Endothelial cell of umbilical vein (primary cell): ENCODE measurements at regions not wholly inside any gene's neighbourhood (a gene's known extent, or its start where the extent isn't known, plus 50 kb on each side); places are given as distances from the start of the nearest gene placed in this dataset.

Experiments
- BruUV-seq: library from RNA; stranded (reverse); fragments of 400-500 nt; replicated peaks from 2 replicates; lab custom pipeline; 2021; lab: Mats Ljungman, UMichigan
- CTCF ChIA-PET: fragments of 300-600, 350-600 bp; sonication (Branson Sonifier 250); formaldehyde crosslinking; loops from one replicate; lab custom pipeline; 2021; ENCODE audit warnings: antibody characterized with exemption, inconsistent platforms; lab: Charles Lee
- POLR2A ChIA-PET: fragments of 300-600, 350-600 bp; sonication (Branson Sonifier 250); formaldehyde crosslinking; loops from one replicate; lab custom pipeline; 2021; ENCODE audit warnings: antibody characterized with exemption, inconsistent platforms; lab: Charles Lee
- DNase-seq: peaks from one replicate; pipeline ENCODE4 v3.0.0-alpha.2; 2011; ENCODE audit warnings: low read depth, low spot score
- FAIRE-seq: peaks from 2 replicates; lab custom pipeline; 2011; peaks lifted over from hg19 to GRCh38; lab: Jason Lieb, UNC
- H2AFZ ChIP-seq: 2 replicates; pipeline ENCODE4 v1.6.0; 2012; ENCODE audit warnings: low read depth, low read length, control low read depth, inconsistent platforms
- H3K27ac ChIP-seq: 2 replicates; pipeline ENCODE4 v1.5.1; 2011; ENCODE audit warnings: low read depth, mild to moderate bottlenecking, control low read depth, low read length, moderate library complexity; ENCODE audit not compliant: insufficient read depth
- H3K27me3 ChIP-seq, 2 experiments: 2 replicates each; pipeline versions ENCODE4 v1.6.0 to v1.6.1; 2011; ENCODE audit warnings: low read length in 2 of 2, mixed read lengths in 1 of 2; ENCODE audit not compliant: control insufficient read depth in 2 of 2, insufficient read depth in 2 of 2
- H3K36me3 ChIP-seq, 2 experiments: 2 replicates in 1 of 2; 3 replicates in 1 of 2; pipeline ENCODE4 v1.5.1; 2011; ENCODE audit warnings: low read length in 2 of 2, mild to moderate bottlenecking in 1 of 2, moderate library complexity in 1 of 2; ENCODE audit not compliant: control insufficient read depth in 2 of 2, insufficient read depth in 2 of 2; ENCODE audit errors: extremely low read depth in 1 of 2
- H3K4me1 ChIP-seq: 3 replicates; pipeline ENCODE4 v1.5.1; 2011; ENCODE audit warnings: mild to moderate bottlenecking, low read length; ENCODE audit not compliant: control insufficient read depth, insufficient read depth; ENCODE audit errors: extremely low read depth
- H3K4me2 ChIP-seq: 2 replicates; pipeline ENCODE4 v1.6.1; 2011; ENCODE audit warnings: low read length, control low read depth, mixed read lengths; ENCODE audit not compliant: insufficient read depth
- H3K4me3 ChIP-seq, 3 experiments: fragments of 200-600 bp in 1 of 3; sonication (generic), shearing (Covaris generic) in 1 of 3; replicated peaks in 1 of 3; 2 replicates each; pipeline ENCODE4 v1.5.1; 2011 to 2016; ENCODE audit warnings: control low read depth in 3 of 3, low read length in 3 of 3, mild to moderate bottlenecking in 2 of 3, inconsistent platforms in 1 of 3, low read depth in 1 of 3, moderate library complexity in 1 of 3; ENCODE audit not compliant: insufficient read depth in 1 of 3
- H3K79me2 ChIP-seq: 2 replicates; pipeline ENCODE4 v1.6.0; 2012; ENCODE audit warnings: low read length, inconsistent platforms; ENCODE audit not compliant: control insufficient read depth, insufficient read depth
- H3K9ac ChIP-seq: replicated peaks from 2 replicates; pipeline ENCODE3; 2011; ENCODE audit warnings: low read length, control low read depth; ENCODE audit not compliant: insufficient read depth; ENCODE audit errors: extremely low read depth
- H3K9me1 ChIP-seq: replicated peaks from 3 replicates; pipeline ENCODE4 v1.6.0; 2011; ENCODE audit warnings: mild to moderate bottlenecking, low read length; ENCODE audit not compliant: control insufficient read depth, insufficient read depth; ENCODE audit errors: extremely low read depth
- H3K9me3 ChIP-seq: replicated peaks from 2 replicates; pipeline ENCODE4 v1.5.1; 2012; ENCODE audit warnings: low read length, inconsistent platforms; ENCODE audit not compliant: control insufficient read depth, insufficient read depth
- H4K20me1 ChIP-seq: replicated peaks from 2 replicates; pipeline ENCODE3; 2011; ENCODE audit warnings: mild to moderate bottlenecking, low read length; ENCODE audit not compliant: control insufficient read depth, insufficient read depth; ENCODE audit errors: extremely low read depth
- EZH2 ChIP-seq: IDR thresholded peaks from 2 replicates; pipeline ENCODE4 v1.6.1; 2012; ENCODE audit warnings: borderline replicate concordance, low read depth, mild to moderate bottlenecking, moderate library complexity, low read length, inconsistent platforms; ENCODE audit not compliant: severe bottlenecking
- FOS ChIP-seq: IDR thresholded peaks from 2 replicates; pipeline ENCODE4 v1.6.1; 2011; ENCODE audit warnings: mild to moderate bottlenecking, low read length, moderate library complexity, borderline replicate concordance; ENCODE audit not compliant: insufficient read depth
- GATA2 ChIP-seq: IDR thresholded peaks from 2 replicates; pipeline ENCODE4 v1.7.0; 2011; ENCODE audit warnings: low read depth, mild to moderate bottlenecking, moderate library complexity, mixed read lengths, low read length; ENCODE audit not compliant: insufficient read length, insufficient read depth
- JUN ChIP-seq: IDR thresholded peaks from 2 replicates; pipeline ENCODE4 v1.6.1; 2011; ENCODE audit warnings: borderline replicate concordance, low read depth; ENCODE audit not compliant: insufficient read length, insufficient read depth
- MYC ChIP-seq: IDR thresholded peaks from one replicate; pipeline ENCODE4 v1.6.1; 2011; ENCODE audit warnings: mild to moderate bottlenecking, low read depth, low read length
- POLR2A ChIP-seq: IDR thresholded peaks from 2 replicates; pipeline ENCODE4 v1.6.1; 2012; ENCODE audit warnings: low read depth, mild to moderate bottlenecking, control low read depth, low read length
- POLR2AphosphoS5 ChIP-seq: IDR thresholded peaks from 2 replicates; pipeline ENCODE4 v1.6.1; 2012; ENCODE audit warnings: low read depth, mild to moderate bottlenecking, control low read depth, low read length, moderate library complexity; ENCODE audit not compliant: insufficient read depth
- dilution Hi-C: fragments of 300-500 bp; cut with MboI; formaldehyde crosslinking; loops from one replicate; pipeline ENCODE4 v1.15.0; 2019; ENCODE audit warnings: low sequenced_read_pairs; ENCODE audit not compliant: extremely low pct_ligation_motif_present
- intact Hi-C: fragments of 100-400 bp; cut with micrococcal nuclease; formaldehyde crosslinking; loops from one replicate; pipeline ENCODE4 v1.10.0; 2022
- TF ChIP-seq, protein P1 (sequence below), 2 donors: IDR thresholded peaks; 1 replicate in 1 of 2; 2 replicates in 1 of 2; pipeline ENCODE4 v1.5.1; 2011; ENCODE audit warnings: low read length in 2 of 2, mild to moderate bottlenecking in 2 of 2, moderate library complexity in 2 of 2, control low read depth in 1 of 2, inconsistent platforms in 1 of 2, low read depth in 1 of 2; ENCODE audit not compliant: insufficient read depth in 1 of 2; ENCODE audit errors: extremely low read depth in 1 of 2
- TF ChIP-seq, protein P2 (sequence below): IDR thresholded peaks from 2 replicates; pipeline ENCODE4 v1.6.1; 2011; ENCODE audit not compliant: insufficient read depth, insufficient read length

DNA sequence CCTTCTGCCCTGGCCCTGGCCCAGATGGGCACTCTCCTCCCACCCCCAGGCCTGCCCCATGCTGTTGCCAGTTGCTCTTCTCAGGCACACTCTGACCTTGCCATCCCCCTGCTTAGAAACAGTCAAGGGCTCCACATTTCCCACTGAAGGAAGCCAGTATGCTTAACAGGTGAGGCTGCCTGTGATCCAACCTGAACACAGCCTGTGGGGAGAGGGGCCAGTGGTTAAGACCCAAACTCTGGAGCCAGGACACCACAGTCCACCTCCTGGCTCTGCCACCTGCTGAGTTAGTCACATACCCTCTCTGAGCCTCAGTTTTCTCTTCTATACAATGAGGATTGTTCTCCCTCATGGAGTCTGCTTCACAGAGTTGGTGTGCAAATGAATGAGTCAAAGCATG lies 526.9 kb downstream of the MATN1 start:
- ChIA-PET POLR2A (no interaction called here), CTCF (no interaction called here)
- H3K27me3 ChIP-seq, result no peaks in the 10 kb centered on the region
- no peaks in the 10 kb centered on the region for H3K79me2 ChIP-seq
- no peak overlapping the region for H3K9ac ChIP-seq
- no peaks in the 10 kb centered on the region for H4K20me1 ChIP-seq
- H3K4me1 ChIP-seq, result no peaks in the 10 kb centered on the region
- TF ChIP-seq FOS (no peak), POLR2AphosphoS5 (no peak), GATA2 (no peak), POLR2A (no peak)
- TF ChIP-seq, protein P1, sequence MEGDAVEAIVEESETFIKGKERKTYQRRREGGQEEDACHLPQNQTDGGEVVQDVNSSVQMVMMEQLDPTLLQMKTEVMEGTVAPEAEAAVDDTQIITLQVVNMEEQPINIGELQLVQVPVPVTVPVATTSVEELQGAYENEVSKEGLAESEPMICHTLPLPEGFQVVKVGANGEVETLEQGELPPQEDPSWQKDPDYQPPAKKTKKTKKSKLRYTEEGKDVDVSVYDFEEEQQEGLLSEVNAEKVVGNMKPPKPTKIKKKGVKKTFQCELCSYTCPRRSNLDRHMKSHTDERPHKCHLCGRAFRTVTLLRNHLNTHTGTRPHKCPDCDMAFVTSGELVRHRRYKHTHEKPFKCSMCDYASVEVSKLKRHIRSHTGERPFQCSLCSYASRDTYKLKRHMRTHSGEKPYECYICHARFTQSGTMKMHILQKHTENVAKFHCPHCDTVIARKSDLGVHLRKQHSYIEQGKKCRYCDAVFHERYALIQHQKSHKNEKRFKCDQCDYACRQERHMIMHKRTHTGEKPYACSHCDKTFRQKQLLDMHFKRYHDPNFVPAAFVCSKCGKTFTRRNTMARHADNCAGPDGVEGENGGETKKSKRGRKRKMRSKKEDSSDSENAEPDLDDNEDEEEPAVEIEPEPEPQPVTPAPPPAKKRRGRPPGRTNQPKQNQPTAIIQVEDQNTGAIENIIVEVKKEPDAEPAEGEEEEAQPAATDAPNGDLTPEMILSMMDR (IDR thresholded peaks at IDR 0.05; ENCODE audit: extremely low read depth in 1 of 2, insufficient read depth in 1 of 2, low read depth in 1 of 2, low read length in 2 of 2), result no peak
- FAIRE-seq (no peak), DNase-seq (no peak)
- H2AFZ ChIP-seq, result no peak overlapping the region
- no peaks in the 10 kb centered on the region for H3K9me3 ChIP-seq
- H3K4me3 ChIP-seq, result no peak overlapping the region
- H3K27ac ChIP-seq, result no peak overlapping the region
- BruUV-seq, result no TSS peak
- intact Hi-C loops, result no loop called here
- dilution Hi-C loops, result no loop called here
- no peak overlapping the region for H3K4me2 ChIP-seq
- H3K9me1 ChIP-seq, result no peaks in the 10 kb centered on the region
- no peaks in the 10 kb centered on the region for H3K36me3 ChIP-seq

DNA sequence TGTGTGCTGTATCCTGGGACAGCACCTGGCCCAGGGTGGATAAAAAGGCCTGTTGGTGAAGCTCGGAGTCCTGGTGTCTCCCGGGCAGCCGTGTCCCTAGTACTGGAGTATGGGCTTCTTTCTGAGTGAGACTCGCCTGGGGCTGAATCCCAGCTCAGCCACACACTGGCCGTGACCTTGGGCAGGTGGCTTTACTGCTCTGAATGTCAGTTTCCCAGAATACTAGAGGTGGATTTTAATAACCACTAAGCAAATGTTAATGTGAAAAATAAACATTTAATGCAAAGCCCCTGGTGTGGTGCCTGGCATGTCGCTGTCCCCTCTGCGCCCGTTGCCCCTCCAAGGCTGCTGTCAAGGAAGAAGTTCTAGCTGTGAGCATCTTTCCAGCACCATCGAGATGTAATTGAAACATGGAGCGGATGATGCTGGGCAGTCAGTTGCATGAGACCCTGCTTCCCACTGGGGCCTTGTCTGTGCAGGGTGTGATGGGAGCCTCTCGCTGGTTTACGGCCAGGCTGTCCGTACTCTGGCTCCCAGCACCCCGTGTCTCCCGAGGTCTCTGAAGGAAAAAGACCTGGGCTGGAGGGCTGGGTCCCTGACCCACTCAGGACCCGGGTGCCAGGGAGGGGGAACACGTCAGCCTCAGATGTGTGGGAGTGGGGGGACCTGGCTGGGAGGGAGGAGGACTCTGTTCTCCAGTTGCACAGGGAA lies 527.8 kb downstream of the MATN1 start:
- BruUV-seq, result no TSS peak
- CTCF ChIA-PET, result no interaction called here
- Histone ChIP-seq H3K79me2 (no peaks in the 10 kb centered on the region), H3K27me3 (no peaks in the 10 kb centered on the region), H3K27ac (no peak overlapping the region), H3K9me3 (no peaks in the 10 kb centered on the region), H4K20me1 (no peaks in the 10 kb centered on the region), H3K4me1 (no peaks in the 10 kb centered on the region), H3K36me3 (no peaks in the 10 kb centered on the region), H3K9ac (no peak overlapping the region), H3K4me2 (no peak overlapping the region), H3K4me3 (no peak overlapping the region), H2AFZ (no peak overlapping the region), H3K9me1 (no peaks in the 10 kb centered on the region)
- dilution Hi-C loops, result no loop called here
- intact Hi-C loops, result no loop called here
- FAIRE-seq (no peak), DNase-seq (no peak)
- TF ChIP-seq POLR2A (no peak), MYC (no peak), GATA2 (no peak), JUN (no peak), FOS (no peak), POLR2AphosphoS5 (no peak), EZH2 (no peak)
- TF ChIP-seq, protein P1 (IDR thresholded peaks at IDR 0.05; ENCODE audit: extremely low read depth in 1 of 2, insufficient read depth in 1 of 2, low read depth in 1 of 2, low read length in 2 of 2), result no peak
- TF ChIP-seq, protein P2, sequence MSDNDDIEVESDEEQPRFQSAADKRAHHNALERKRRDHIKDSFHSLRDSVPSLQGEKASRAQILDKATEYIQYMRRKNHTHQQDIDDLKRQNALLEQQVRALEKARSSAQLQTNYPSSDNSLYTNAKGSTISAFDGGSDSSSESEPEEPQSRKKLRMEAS, result no peak
- POLR2A ChIA-PET, result no interaction called here
